GM12878 (cell line): ENCODE measurements at regions not wholly inside any gene's neighbourhood (a gene's known extent, or its start where the extent isn't known, plus 50 kb on each side); places are given as distances from the start of the nearest gene placed in this dataset.

Experiments
- ATAC-seq: fragments of 200-7000 bp; cut with Tn5 transposase; 3 replicates; pipeline ENCODE4 v1.9.1; 2020; ENCODE audit warnings: mild to moderate bottlenecking, moderate library complexity
- BruUV-seq: library from RNA; stranded (reverse); fragments of 400-500 nt; replicated peaks from 2 replicates; lab custom pipeline; 2021; lab: Mats Ljungman, UMichigan
- CTCF ChIA-PET: fragments of 300-600 bp; sonication (Branson Sonifier 250); formaldehyde crosslinking; extraction: SDS; loops from one replicate; lab custom pipeline; 2021; ENCODE audit warnings: inconsistent platforms; lab: Yijun Ruan, JAX
- POLR2A ChIA-PET: fragments of 350-600 bp; formaldehyde crosslinking; extraction: SDS; loops from one replicate; lab custom pipeline; 2021; ENCODE audit warnings: inconsistent platforms; lab: Charles Lee
- RAD21 ChIA-PET: fragments of 300-600 bp; sonication (Branson Sonifier 250); formaldehyde crosslinking; loops from one replicate; lab custom pipeline; 2023; ENCODE audit warnings: antibody characterized with exemption; ENCODE audit not compliant: unreplicated experiment; lab: Charles Lee
- SMC1A ChIA-PET: fragments of 300-600 bp; sonication (Branson Sonifier 250); formaldehyde crosslinking; loops from one replicate; lab custom pipeline; 2023; ENCODE audit not compliant: unreplicated experiment, uncharacterized antibody; lab: Charles Lee
- DNase-seq: peaks from one replicate; pipeline ENCODE4 v3.0.0-alpha.2; 2011; ENCODE audit warnings: low read depth, low spot score
- FAIRE-seq: peaks from 3 replicates; lab custom pipeline; 2011; peaks lifted over from hg19 to GRCh38; lab: Jason Lieb, UNC
- H2AFZ ChIP-seq: 2 replicates; pipeline ENCODE4 v1.6.0; 2011; ENCODE audit warnings: low read depth, low read length, control low read depth; ENCODE audit not compliant: control insufficient read depth
- H3K27ac ChIP-seq: 2 replicates; pipeline ENCODE4 v1.5.1; 2011; ENCODE audit warnings: control low read depth; ENCODE audit not compliant: control insufficient read depth, insufficient read depth
- H3K27me3 ChIP-seq, 2 experiments: replicated peaks in 1 of 2; 2 replicates each; pipeline versions ENCODE4 v1.6.0 to v1.6.1; 2011; ENCODE audit warnings: low read length in 1 of 2; ENCODE audit not compliant: control insufficient read depth in 2 of 2, insufficient read depth in 2 of 2
- H3K36me3 ChIP-seq, 2 experiments: 2 replicates each; pipeline ENCODE4 v1.5.1; 2011; ENCODE audit warnings: low read length in 1 of 2; ENCODE audit not compliant: control insufficient read depth in 2 of 2, insufficient read depth in 2 of 2
- H3K4me1 ChIP-seq: 2 replicates; pipeline ENCODE4 v1.6.1; 2011; ENCODE audit warnings: mild to moderate bottlenecking, low read length, moderate library complexity, mixed read lengths; ENCODE audit not compliant: control insufficient read depth, insufficient read depth
- H3K4me2 ChIP-seq: 2 replicates; pipeline ENCODE4 v1.6.0; 2011; ENCODE audit warnings: control low read depth; ENCODE audit not compliant: control insufficient read depth, insufficient read depth
- H3K4me3 ChIP-seq: fragments of 200-600 bp; sonication (generic); 2 replicates; pipeline ENCODE4 v1.5.1; 2016
- H3K79me2 ChIP-seq: 2 replicates; pipeline ENCODE4 v1.6.0; 2011; ENCODE audit warnings: low read length; ENCODE audit not compliant: control insufficient read depth, insufficient read depth
- H3K9ac ChIP-seq: 2 replicates; pipeline ENCODE4 v1.8.0; 2011; ENCODE audit warnings: low read length, control low read depth, mixed read lengths; ENCODE audit not compliant: control insufficient read depth, insufficient read depth
- H3K9me3 ChIP-seq: replicated peaks from 3 replicates; pipeline ENCODE4 v1.5.1; 2011; ENCODE audit warnings: mild to moderate bottlenecking, low read length; ENCODE audit not compliant: control insufficient read depth, insufficient read depth
- H4K20me1 ChIP-seq: 2 replicates; pipeline ENCODE4 v1.6.0; 2011; ENCODE audit not compliant: control insufficient read depth, insufficient read depth
- CBX3 ChIP-seq: fragments of 200-600 bp; sonication (generic); IDR thresholded peaks from 2 replicates; pipeline ENCODE4 v1.6.1; 2016; ENCODE audit warnings: low read depth, borderline replicate concordance
- CEBPB ChIP-seq, 2 experiments: fragments of 150-350 bp in 1 of 2; IDR thresholded peaks; 2 replicates each; pipeline ENCODE4 v1.6.1; 2012 to 2014; ENCODE audit warnings: low read depth in 2 of 2, low read length in 2 of 2, borderline replicate concordance in 1 of 2, inconsistent platforms in 1 of 2
- CHD1 ChIP-seq: IDR thresholded peaks from 2 replicates; pipeline ENCODE4 v1.6.1; 2012; ENCODE audit warnings: low read depth, low read length, improper control_type of control experiment
- EGR1 ChIP-seq, 2 experiments: IDR thresholded peaks; 1 replicate in 1 of 2; 2 replicates in 1 of 2; pipeline ENCODE4 v1.6.1; 2011 to 2012; ENCODE audit warnings: low read depth in 2 of 2, low read length in 2 of 2, borderline replicate concordance in 1 of 2, mild to moderate bottlenecking in 1 of 2, moderate library complexity in 1 of 2
- EP300 ChIP-seq, 2 experiments: fragments of 150-350 bp in 1 of 2; IDR thresholded peaks; 2 replicates each; pipeline ENCODE4 v1.6.1; 2011 to 2012; ENCODE audit warnings: low read depth in 2 of 2, low read length in 2 of 2, borderline replicate concordance in 1 of 2, improper control_type of control experiment in 1 of 2, inconsistent platforms in 1 of 2; ENCODE audit not compliant: control insufficient read depth in 1 of 2
- ETV6 ChIP-seq, 2 experiments: fragments of 450-650 bp in 1 of 2; IDR thresholded peaks in 1 of 2; conservative IDR thresholded peaks in 1 of 2; 2 replicates each; pipeline ENCODE4 v1.6.1; 2014; ENCODE audit warnings: antibody characterized with exemption in 1 of 2, borderline replicate concordance in 1 of 2, low read depth in 1 of 2, mild to moderate bottlenecking in 1 of 2, moderate library complexity in 1 of 2
- IKZF2 ChIP-seq, 2 experiments: fragments of 450-650 bp; IDR thresholded peaks; 2 replicates each; pipeline ENCODE4 v1.6.1; 2017; ENCODE audit warnings: mild to moderate bottlenecking in 2 of 2, moderate library complexity in 2 of 2
- NFYB ChIP-seq: IDR thresholded peaks from 2 replicates; pipeline ENCODE4 v1.6.1; 2011; ENCODE audit warnings: low read depth, mild to moderate bottlenecking, low read length, improper control_type of control experiment, moderate library complexity; ENCODE audit not compliant: insufficient read depth
- NR2F1 ChIP-seq: fragments of 450-650 bp; conservative IDR thresholded peaks from 2 replicates; pipeline ENCODE4 v1.6.1; 2017; ENCODE audit warnings: mild to moderate bottlenecking
- POLR2AphosphoS5 ChIP-seq: IDR thresholded peaks from 2 replicates; pipeline ENCODE4 v1.6.1; 2011; ENCODE audit warnings: mild to moderate bottlenecking, low read length, inconsistent platforms
- RBBP5 ChIP-seq: fragments of 200-600 bp; sonication (generic); conservative IDR thresholded peaks from 2 replicates; pipeline ENCODE4 v1.6.1; 2016
- ZNF622 ChIP-seq: fragments of 450-650 bp; IDR thresholded peaks from 2 replicates; pipeline ENCODE4 v1.6.1; 2017; ENCODE audit warnings: mild to moderate bottlenecking, inconsistent platforms
- WGBS: methylation state at CpG from one replicate; pipeline ENCODE4 v1.1.6; 2016; ENCODE audit warnings: low lambda C conversion rate; ENCODE audit not compliant: insufficient replicate concordance, insufficient coverage; ENCODE audit errors: missing lambda C conversion rate; 5-methylcytosine and 5-hydroxymethylcytosine counted together
- in situ Hi-C: fragments of 300-500 bp; cut with MboI; formaldehyde crosslinking; loops from 9 replicates; pipeline ENCODE4 v1.14.3; 2018; ENCODE audit warnings: mixed read lengths
- intact Hi-C: fragments of 100-400 bp; cut with micrococcal nuclease; formaldehyde crosslinking; loops from one replicate; pipeline ENCODE4 v1.14.2; 2022; ENCODE audit not compliant: unreplicated experiment
- TF ChIP-seq, protein P1 (sequence below): IDR thresholded peaks from 2 replicates; pipeline ENCODE4 v1.6.1; 2012; ENCODE audit warnings: improper control_type of control experiment, low read depth, low read length; ENCODE audit not compliant: insufficient replicate concordance
- TF ChIP-seq, protein P2 (sequence below): fragments of 450-650 bp; formaldehyde crosslinking; IDR thresholded peaks from 2 replicates; pipeline ENCODE4 v1.4.0; 2020; ENCODE audit warnings: mild to moderate bottlenecking, moderate library complexity

DNA sequence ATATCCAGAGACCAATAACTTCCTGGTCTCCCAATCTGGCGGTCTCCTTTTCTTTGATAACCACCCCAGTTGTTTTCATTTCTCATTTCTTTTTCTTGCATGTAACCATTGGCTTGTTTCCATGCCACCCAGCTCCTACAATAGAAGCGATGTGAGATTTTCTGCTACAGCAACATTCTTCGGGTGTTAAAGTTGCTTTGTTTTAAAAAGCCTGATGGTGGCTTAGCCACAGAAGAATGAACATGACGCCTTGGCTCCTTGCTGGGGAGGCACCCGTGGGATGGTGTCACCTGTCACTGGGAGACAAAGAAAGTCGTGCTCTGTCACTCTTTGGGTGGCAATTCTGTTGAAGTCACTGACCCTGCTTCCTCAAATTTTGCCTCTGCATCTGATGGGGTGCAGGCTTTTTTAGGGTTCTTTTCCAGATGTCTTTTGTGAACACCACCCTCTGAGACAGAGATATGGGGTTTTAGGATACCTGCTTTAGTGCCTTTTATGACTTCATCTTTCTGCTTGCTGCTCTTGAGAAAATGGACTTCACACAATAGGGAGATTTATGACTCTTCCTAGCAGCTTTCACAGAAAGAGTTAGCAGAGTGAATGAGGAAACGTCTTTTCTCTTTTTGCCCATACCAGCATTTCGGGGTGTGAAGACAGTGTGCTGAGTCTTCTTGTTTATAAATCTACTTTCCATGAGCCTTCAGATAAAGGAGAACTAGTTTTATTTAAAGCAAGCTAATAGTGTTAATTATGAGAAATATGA lies 265.3 kb upstream of the TBX3 start:
- no peak for DNase-seq
- CTCF ChIA-PET = no interaction called here
- H4K20me1 ChIP-seq = no peaks in the 10 kb centered on the region
- no peaks in the 10 kb centered on the region for H3K79me2 ChIP-seq
- intact Hi-C loops (no loop called here), in situ Hi-C loops (no loop called here)
- ATAC-seq = no peak
- no peak for FAIRE-seq
- WGBS = 28% methylated on average over 8 of the region's 8 CpGs
- no peaks in the 10 kb centered on the region for H3K27me3 ChIP-seq
- H3K4me1 ChIP-seq = no peaks in the 10 kb centered on the region
- SMC1A ChIA-PET = interaction anchor here (0.8 to 2.0 kb wide), 4 partner anchors 9 to 60 kb away, joined by 3 to 6 read pairs (median 4); no protein-coding TSS in a partner anchor
- RAD21 ChIA-PET = interaction anchor here (1.0 kb wide), 1 partner anchor 48 kb away, joined by 3 read pairs; no protein-coding TSS in a partner anchor
- H3K9ac ChIP-seq = no peak overlapping the region
- H3K27ac ChIP-seq = no peak overlapping the region
- no peak overlapping the region for H3K4me2 ChIP-seq
- no peaks in the 10 kb centered on the region for H3K9me3 ChIP-seq
- no peak overlapping the region for H2AFZ ChIP-seq
- H3K36me3 ChIP-seq = no peaks in the 10 kb centered on the region
- no peak overlapping the region for H3K4me3 ChIP-seq
- no TSS peak for BruUV-seq
- POLR2A ChIA-PET = no interaction called here
- TF ChIP-seq ZNF622 = no peak
- no peak for TF ChIP-seq CHD1
- no peak for TF ChIP-seq ETV6 (conservative IDR thresholded peaks at IDR 0.05 in 1 of 2, IDR thresholded peaks at IDR 0.05 in 1 of 2; ENCODE audit: borderline replicate concordance in 1 of 2, low read depth in 1 of 2)
- TF ChIP-seq IKZF2 (IDR thresholded peaks at IDR 0.05) = no peak
- TF ChIP-seq NFYB = no peak
- TF ChIP-seq RBBP5 = no peak
- no peak for TF ChIP-seq POLR2AphosphoS5
- no peak for TF ChIP-seq CEBPB (IDR thresholded peaks at IDR 0.05; ENCODE audit: borderline replicate concordance in 1 of 2, low read depth in 2 of 2, low read length in 2 of 2)
- TF ChIP-seq NR2F1 = no peak
- TF ChIP-seq, protein P1, sequence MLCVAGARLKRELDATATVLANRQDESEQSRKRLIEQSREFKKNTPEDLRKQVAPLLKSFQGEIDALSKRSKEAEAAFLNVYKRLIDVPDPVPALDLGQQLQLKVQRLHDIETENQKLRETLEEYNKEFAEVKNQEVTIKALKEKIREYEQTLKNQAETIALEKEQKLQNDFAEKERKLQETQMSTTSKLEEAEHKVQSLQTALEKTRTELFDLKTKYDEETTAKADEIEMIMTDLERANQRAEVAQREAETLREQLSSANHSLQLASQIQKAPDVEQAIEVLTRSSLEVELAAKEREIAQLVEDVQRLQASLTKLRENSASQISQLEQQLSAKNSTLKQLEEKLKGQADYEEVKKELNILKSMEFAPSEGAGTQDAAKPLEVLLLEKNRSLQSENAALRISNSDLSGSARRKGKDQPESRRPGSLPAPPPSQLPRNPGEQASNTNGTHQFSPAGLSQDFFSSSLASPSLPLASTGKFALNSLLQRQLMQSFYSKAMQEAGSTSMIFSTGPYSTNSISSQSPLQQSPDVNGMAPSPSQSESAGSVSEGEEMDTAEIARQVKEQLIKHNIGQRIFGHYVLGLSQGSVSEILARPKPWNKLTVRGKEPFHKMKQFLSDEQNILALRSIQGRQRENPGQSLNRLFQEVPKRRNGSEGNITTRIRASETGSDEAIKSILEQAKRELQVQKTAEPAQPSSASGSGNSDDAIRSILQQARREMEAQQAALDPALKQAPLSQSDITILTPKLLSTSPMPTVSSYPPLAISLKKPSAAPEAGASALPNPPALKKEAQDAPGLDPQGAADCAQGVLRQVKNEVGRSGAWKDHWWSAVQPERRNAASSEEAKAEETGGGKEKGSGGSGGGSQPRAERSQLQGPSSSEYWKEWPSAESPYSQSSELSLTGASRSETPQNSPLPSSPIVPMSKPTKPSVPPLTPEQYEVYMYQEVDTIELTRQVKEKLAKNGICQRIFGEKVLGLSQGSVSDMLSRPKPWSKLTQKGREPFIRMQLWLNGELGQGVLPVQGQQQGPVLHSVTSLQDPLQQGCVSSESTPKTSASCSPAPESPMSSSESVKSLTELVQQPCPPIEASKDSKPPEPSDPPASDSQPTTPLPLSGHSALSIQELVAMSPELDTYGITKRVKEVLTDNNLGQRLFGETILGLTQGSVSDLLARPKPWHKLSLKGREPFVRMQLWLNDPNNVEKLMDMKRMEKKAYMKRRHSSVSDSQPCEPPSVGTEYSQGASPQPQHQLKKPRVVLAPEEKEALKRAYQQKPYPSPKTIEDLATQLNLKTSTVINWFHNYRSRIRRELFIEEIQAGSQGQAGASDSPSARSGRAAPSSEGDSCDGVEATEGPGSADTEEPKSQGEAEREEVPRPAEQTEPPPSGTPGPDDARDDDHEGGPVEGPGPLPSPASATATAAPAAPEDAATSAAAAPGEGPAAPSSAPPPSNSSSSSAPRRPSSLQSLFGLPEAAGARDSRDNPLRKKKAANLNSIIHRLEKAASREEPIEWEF = no peak
- TF ChIP-seq EP300 (IDR thresholded peaks at IDR 0.05; ENCODE audit: borderline replicate concordance in 1 of 2, control insufficient read depth in 1 of 2, low read depth in 2 of 2, low read length in 2 of 2) = no peak
- no peak for TF ChIP-seq EGR1 (IDR thresholded peaks at IDR 0.05; ENCODE audit: borderline replicate concordance in 1 of 2, low read depth in 2 of 2, low read length in 2 of 2)
- TF ChIP-seq, protein P2, sequence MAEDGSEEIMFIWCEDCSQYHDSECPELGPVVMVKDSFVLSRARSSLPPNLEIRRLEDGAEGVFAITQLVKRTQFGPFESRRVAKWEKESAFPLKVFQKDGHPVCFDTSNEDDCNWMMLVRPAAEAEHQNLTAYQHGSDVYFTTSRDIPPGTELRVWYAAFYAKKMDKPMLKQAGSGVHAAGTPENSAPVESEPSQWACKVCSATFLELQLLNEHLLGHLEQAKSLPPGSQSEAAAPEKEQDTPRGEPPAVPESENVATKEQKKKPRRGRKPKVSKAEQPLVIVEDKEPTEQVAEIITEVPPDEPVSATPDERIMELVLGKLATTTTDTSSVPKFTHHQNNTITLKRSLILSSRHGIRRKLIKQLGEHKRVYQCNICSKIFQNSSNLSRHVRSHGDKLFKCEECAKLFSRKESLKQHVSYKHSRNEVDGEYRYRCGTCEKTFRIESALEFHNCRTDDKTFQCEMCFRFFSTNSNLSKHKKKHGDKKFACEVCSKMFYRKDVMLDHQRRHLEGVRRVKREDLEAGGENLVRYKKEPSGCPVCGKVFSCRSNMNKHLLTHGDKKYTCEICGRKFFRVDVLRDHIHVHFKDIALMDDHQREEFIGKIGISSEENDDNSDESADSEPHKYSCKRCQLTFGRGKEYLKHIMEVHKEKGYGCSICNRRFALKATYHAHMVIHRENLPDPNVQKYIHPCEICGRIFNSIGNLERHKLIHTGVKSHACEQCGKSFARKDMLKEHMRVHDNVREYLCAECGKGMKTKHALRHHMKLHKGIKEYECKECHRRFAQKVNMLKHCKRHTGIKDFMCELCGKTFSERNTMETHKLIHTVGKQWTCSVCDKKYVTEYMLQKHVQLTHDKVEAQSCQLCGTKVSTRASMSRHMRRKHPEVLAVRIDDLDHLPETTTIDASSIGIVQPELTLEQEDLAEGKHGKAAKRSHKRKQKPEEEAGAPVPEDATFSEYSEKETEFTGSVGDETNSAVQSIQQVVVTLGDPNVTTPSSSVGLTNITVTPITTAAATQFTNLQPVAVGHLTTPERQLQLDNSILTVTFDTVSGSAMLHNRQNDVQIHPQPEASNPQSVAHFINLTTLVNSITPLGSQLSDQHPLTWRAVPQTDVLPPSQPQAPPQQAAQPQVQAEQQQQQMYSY (CRISPR knock-in tag) = no peak
- TF ChIP-seq CBX3 = no peak
